ENCODE measurements at regions not wholly inside any gene's neighbourhood (a gene's known extent, or its start where the extent isn't known, plus 50 kb on each side); places are given as distances from the start of the nearest gene placed in this dataset.

DNA sequence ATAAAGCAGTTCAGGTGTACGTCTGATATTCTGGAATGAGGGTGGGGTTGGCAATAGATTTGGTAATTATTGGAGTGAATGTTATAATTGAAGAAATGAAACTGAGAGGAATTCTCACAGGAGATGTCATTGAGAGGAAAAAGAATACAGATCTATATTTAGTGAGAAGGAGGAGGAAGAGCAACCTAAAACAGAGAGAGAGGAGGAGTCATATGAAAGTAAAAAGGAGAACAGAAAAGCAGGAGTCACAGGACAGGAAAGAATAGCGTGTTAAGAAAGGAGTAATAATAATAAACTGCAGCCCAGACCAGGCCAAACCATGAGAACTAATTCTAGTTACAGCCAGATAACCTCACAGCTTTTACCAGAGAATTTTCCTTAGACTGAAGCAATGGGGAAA, 62.7 kb upstream of the MROH9 start (continued):
- TF ChIP-seq, protein P1, sequence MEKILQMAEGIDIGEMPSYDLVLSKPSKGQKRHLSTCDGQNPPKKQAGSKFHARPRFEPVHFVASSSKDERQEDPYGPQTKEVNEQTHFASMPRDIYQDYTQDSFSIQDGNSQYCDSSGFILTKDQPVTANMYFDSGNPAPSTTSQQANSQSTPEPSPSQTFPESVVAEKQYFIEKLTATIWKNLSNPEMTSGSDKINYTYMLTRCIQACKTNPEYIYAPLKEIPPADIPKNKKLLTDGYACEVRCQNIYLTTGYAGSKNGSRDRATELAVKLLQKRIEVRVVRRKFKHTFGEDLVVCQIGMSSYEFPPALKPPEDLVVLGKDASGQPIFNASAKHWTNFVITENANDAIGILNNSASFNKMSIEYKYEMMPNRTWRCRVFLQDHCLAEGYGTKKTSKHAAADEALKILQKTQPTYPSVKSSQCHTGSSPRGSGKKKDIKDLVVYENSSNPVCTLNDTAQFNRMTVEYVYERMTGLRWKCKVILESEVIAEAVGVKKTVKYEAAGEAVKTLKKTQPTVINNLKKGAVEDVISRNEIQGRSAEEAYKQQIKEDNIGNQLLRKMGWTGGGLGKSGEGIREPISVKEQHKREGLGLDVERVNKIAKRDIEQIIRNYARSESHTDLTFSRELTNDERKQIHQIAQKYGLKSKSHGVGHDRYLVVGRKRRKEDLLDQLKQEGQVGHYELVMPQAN (conservative IDR thresholded peaks at IDR 0.05) = no peak
- TF ChIP-seq, protein P2, sequence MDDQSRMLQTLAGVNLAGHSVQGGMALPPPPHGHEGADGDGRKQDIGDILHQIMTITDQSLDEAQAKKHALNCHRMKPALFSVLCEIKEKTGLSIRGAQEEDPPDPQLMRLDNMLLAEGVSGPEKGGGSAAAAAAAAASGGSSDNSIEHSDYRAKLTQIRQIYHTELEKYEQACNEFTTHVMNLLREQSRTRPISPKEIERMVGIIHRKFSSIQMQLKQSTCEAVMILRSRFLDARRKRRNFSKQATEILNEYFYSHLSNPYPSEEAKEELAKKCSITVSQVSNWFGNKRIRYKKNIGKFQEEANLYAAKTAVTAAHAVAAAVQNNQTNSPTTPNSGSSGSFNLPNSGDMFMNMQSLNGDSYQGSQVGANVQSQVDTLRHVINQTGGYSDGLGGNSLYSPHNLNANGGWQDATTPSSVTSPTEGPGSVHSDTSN (IDR thresholded peaks at IDR 0.05; ENCODE audit: insufficient replicate concordance, low read depth, low read length) = no peak
- TF ChIP-seq ZBED1 (IDR thresholded peaks at IDR 0.05; ENCODE audit: borderline replicate concordance) (no peak), STAT1 (conservative IDR thresholded peaks at IDR 0.05) (no peak), MXI1 (IDR thresholded peaks at IDR 0.05; ENCODE audit: low read depth, low read length) (no peak), SMARCA5 (IDR thresholded peaks at IDR 0.05) (no peak), SREBF2 (IDR thresholded peaks at IDR 0.05; ENCODE audit: low read length) (no peak), NR2F1 (conservative IDR thresholded peaks at IDR 0.05) (no peak), TCF7 (IDR thresholded peaks at IDR 0.05; ENCODE audit: borderline replicate concordance) (no peak), WRNIP1 (IDR thresholded peaks at IDR 0.05; ENCODE audit: borderline replicate concordance, low read depth, low read length) (no peak), IRF4 (IDR thresholded peaks at IDR 0.05; ENCODE audit: low read depth, low read length) (0 out of 2 replicates have a peak, but pooled peaks have one; percentile 13), SMC3 (IDR thresholded peaks at IDR 0.05; ENCODE audit: borderline replicate concordance, low read length) (no peak), LARP7 (IDR thresholded peaks at IDR 0.05) (no peak), KAT2A (conservative IDR thresholded peaks at IDR 0.05; ENCODE audit: control insufficient read depth, low read depth, low read length) (no peak), CHD2 (IDR thresholded peaks at IDR 0.05; ENCODE audit: borderline replicate concordance, low read depth, low read length) (no peak), SPI1 (IDR thresholded peaks at IDR 0.05; ENCODE audit: borderline replicate concordance, insufficient read depth, low read depth, low read length) (peak; percentile 78), MEF2A (IDR thresholded peaks at IDR 0.05; ENCODE audit: insufficient read depth, low read depth, low read length) (peak; percentile 84), POLR2AphosphoS2 (IDR thresholded peaks at IDR 0.05; ENCODE audit: low read depth, low read length) (no peak), STAT3 (IDR thresholded peaks at IDR 0.05; ENCODE audit: low read depth, low read length) (no peak), RCOR1 (conservative IDR thresholded peaks at IDR 0.05; ENCODE audit: low read depth, low read length) (no peak), RBBP5 (conservative IDR thresholded peaks at IDR 0.05) (no peak), ZSCAN29 (IDR thresholded peaks at IDR 0.05) (no peak), BRCA1 (IDR thresholded peaks at IDR 0.05; ENCODE audit: low read depth, low read length) (no peak), YBX1 (IDR thresholded peaks at IDR 0.05) (no peak), PAX8 (IDR thresholded peaks at IDR 0.05) (no peak), FOXK2 (IDR thresholded peaks at IDR 0.05) (no peak), SMAD1 (IDR thresholded peaks at IDR 0.05; ENCODE audit: low read depth, partially characterized antibody) (no peak)
- TF ChIP-seq, protein P3, sequence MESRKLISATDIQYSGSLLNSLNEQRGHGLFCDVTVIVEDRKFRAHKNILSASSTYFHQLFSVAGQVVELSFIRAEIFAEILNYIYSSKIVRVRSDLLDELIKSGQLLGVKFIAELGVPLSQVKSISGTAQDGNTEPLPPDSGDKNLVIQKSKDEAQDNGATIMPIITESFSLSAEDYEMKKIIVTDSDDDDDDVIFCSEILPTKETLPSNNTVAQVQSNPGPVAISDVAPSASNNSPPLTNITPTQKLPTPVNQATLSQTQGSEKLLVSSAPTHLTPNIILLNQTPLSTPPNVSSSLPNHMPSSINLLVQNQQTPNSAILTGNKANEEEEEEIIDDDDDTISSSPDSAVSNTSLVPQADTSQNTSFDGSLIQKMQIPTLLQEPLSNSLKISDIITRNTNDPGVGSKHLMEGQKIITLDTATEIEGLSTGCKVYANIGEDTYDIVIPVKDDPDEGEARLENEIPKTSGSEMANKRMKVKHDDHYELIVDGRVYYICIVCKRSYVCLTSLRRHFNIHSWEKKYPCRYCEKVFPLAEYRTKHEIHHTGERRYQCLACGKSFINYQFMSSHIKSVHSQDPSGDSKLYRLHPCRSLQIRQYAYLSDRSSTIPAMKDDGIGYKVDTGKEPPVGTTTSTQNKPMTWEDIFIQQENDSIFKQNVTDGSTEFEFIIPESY (IDR thresholded peaks at IDR 0.05) = no peak
- TF ChIP-seq, protein P4, sequence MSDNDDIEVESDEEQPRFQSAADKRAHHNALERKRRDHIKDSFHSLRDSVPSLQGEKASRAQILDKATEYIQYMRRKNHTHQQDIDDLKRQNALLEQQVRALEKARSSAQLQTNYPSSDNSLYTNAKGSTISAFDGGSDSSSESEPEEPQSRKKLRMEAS (IDR thresholded peaks at IDR 0.05; ENCODE audit: low read depth, low read length) = no peak
- TF ChIP-seq, protein P5, sequence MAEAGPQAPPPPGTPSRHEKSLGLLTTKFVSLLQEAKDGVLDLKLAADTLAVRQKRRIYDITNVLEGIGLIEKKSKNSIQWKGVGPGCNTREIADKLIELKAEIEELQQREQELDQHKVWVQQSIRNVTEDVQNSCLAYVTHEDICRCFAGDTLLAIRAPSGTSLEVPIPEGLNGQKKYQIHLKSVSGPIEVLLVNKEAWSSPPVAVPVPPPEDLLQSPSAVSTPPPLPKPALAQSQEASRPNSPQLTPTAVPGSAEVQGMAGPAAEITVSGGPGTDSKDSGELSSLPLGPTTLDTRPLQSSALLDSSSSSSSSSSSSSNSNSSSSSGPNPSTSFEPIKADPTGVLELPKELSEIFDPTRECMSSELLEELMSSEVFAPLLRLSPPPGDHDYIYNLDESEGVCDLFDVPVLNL (IDR thresholded peaks at IDR 0.05; ENCODE audit: low read depth, low read length) = no peak
